Esophagus squamous epithelium (tissue), 4 donors: ENCODE measurements at regions not wholly inside any gene's neighbourhood (a gene's known extent, or its start where the extent isn't known, plus 50 kb on each side); places are given as distances from the start of the nearest gene placed in this dataset.

ENCODE experiments used
- CTCF ChIP-seq, 6 experiments: fragments of 450-650 bp in 4 of 6; fragments of 200-600 bp in 2 of 6; sonication (generic) in 2 of 6; IDR thresholded peaks; one replicate each; pipeline ENCODE4 v1.5.1; 2016 to 2019; ENCODE audit warnings: antibody characterized with exemption in 6 of 6, mild to moderate bottlenecking in 4 of 6, moderate library complexity in 4 of 6
- POLR2A ChIP-seq, 4 donors: fragments of 450-650 bp; IDR thresholded peaks; one replicate each; pipeline ENCODE4 v1.6.1; 2017; ENCODE audit warnings: antibody characterized with exemption in 4 of 4, mild to moderate bottlenecking in 4 of 4, moderate library complexity in 3 of 4

- TF ChIP-seq POLR2A (IDR thresholded peaks at IDR 0.05) (no peak), CTCF (IDR thresholded peaks at IDR 0.05) (no peak)
Measured at GRCh38 chr7:153066711-153067110, 307.2 kb downstream of the ACTR3B start.
